ENCODE measurements at regions not wholly inside any gene's neighbourhood (a gene's known extent, or its start where the extent isn't known, plus 50 kb on each side); places are given as distances from the start of the nearest gene placed in this dataset.

GRCh38 chr11:98600103-98600502 is 420.6 kb upstream of the CNTN5 start (continued):
- TF ChIP-seq ATF3 (IDR thresholded peaks at IDR 0.05) (no peak), RAD21 (IDR thresholded peaks at IDR 0.05) (no peak), TAF1 (conservative IDR thresholded peaks at IDR 0.05) (no peak), MAX (IDR thresholded peaks at IDR 0.05) (no peak), YY1 (IDR thresholded peaks at IDR 0.05) (no peak), NR2F2 (IDR thresholded peaks at IDR 0.05) (no peak), RXRA (IDR thresholded peaks at IDR 0.05) (no peak)

- Histone ChIP-seq H3K36me3 (ENCODE audit: control insufficient read depth in 4 of 4, insufficient read depth in 3 of 4, low read depth in 1 of 4, low read length in 3 of 4) (no peaks in the 10 kb centered on the region), H3K9ac (ENCODE audit: low read depth in 1 of 2, low read length in 2 of 2) (no peak overlapping the region), H3K9me3 (ENCODE audit: control insufficient read depth in 4 of 4, low read length in 3 of 4) (no peaks in the 10 kb centered on the region), H3K27ac (ENCODE audit: low read depth in 1 of 2, low read length in 2 of 2) (no peak overlapping the region), H3K4me1 (ENCODE audit: control insufficient read depth in 4 of 4, insufficient read depth in 4 of 4, low read length in 3 of 4) (no peaks in the 10 kb centered on the region), H3K4me3 (ENCODE audit: low read depth in 1 of 3, low read length in 3 of 3) (no peak overlapping the region), H3K27me3 (ENCODE audit: control insufficient read depth in 4 of 4, insufficient read depth in 4 of 4, low read length in 3 of 4) (no peaks in the 10 kb centered on the region)
- 63% methylated on average over 8 of the region's 8 CpGs for WGBS
- no peak for DNase-seq (ENCODE audit: low spot score)
- TF ChIP-seq HNF4A (conservative IDR thresholded peaks at IDR 0.05): no peak
- TF ChIP-seq HNF4G (IDR thresholded peaks at IDR 0.05): no peak
- TF ChIP-seq TAF1 (conservative IDR thresholded peaks at IDR 0.05): no peak
- no peak for TF ChIP-seq EGR1 (IDR thresholded peaks at IDR 0.05; ENCODE audit: low read depth in 2 of 2)
- no peak for TF ChIP-seq FOXA2 (IDR thresholded peaks at IDR 0.05)
- TF ChIP-seq SP1 (IDR thresholded peaks at IDR 0.05): no peak
- no peak for TF ChIP-seq GABPA (IDR thresholded peaks at IDR 0.05 in 1 of 2, conservative IDR thresholded peaks at IDR 0.05 in 1 of 2)
- no peak for TF ChIP-seq MAX (IDR thresholded peaks at IDR 0.05)
- no peak for TF ChIP-seq YY1 (IDR thresholded peaks at IDR 0.05)
- TF ChIP-seq NR2F2 (IDR thresholded peaks at IDR 0.05): no peak
- TF ChIP-seq RAD21 (IDR thresholded peaks at IDR 0.05): no peak
- no peak for TF ChIP-seq JUND (IDR thresholded peaks at IDR 0.05)
- no peak for TF ChIP-seq ATF3 (IDR thresholded peaks at IDR 0.05)
- TF ChIP-seq ZBTB33 (IDR thresholded peaks at IDR 0.05): no peak
- TF ChIP-seq REST (IDR thresholded peaks at IDR 0.05): no peak
- TF ChIP-seq CTCF (IDR thresholded peaks at IDR 0.05; ENCODE audit: low read depth, low read length, missing input control): no peak
- no peak for TF ChIP-seq RXRA (IDR thresholded peaks at IDR 0.05)
- TF ChIP-seq FOXA1 (IDR thresholded peaks at IDR 0.05): no peak
These were observed 419.7 kb upstream of the CNTN5 start for GRCh38 chr11:98600786-98601773.
